C4-2B (cell line): ENCODE measurements at regions not wholly inside any gene's neighbourhood (a gene's known extent, or its start where the extent isn't known, plus 50 kb on each side); places are given as distances from the start of the nearest gene placed in this dataset.
A peak's percentile ranks its signal among the peaks of the same experiment; 100 is the strongest.
"Not testable (repeated sequence)": the region's sequence is repeated elsewhere in the genome, so short reads cannot be mapped to it uniquely, and the experiment has no call there.

Experiments used
- H3K27ac ChIP-seq: fragments of 450-650 bp; 2 replicates; pipeline ENCODE4 v1.5.1; 2017
- CTCF ChIP-seq: fragments of 450-650 bp; conservative IDR thresholded peaks from 2 replicates; pipeline ENCODE4 v1.5.1; 2017; ENCODE audit warnings: mild to moderate bottlenecking
- ZFX ChIP-seq: fragments of 450-650 bp; IDR thresholded peaks from 2 replicates; pipeline ENCODE4 v1.6.1; 2017

DNA sequence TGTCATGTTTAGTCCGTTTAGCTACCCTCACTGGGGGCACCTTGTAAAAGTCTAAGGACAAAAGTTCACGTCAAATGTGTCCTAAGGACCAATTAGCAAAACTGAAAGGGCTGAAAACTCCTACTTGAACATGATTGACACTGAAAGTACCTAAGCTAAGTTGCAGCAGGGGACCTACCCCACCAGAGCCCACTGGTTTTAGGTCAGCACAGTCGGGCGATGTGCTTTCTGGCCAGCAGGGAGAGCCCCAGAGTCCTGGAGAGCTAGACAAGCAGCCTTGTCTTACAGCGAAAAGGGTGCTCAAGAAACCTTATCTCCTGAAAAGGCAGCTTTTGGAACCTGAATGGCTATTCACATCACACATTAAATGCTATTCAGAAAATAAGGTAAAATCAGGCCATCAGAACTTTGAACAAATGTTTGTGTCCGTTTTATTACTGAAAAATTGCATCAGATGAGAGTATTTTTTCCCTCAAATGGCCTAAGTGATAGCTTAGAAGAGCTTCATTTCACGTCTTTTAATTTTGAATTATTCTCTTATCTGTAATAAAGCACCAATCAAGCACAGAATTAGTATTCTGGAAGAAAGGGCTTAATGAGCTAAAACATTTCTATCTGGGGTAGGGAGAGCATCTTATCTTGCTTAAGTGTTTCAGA is 52.2 kb upstream of the MKI67 start:
- H3K27ac ChIP-seq: no peak overlapping the region
- TF ChIP-seq CTCF (peak; percentile 85), ZFX (no peak)

DNA sequence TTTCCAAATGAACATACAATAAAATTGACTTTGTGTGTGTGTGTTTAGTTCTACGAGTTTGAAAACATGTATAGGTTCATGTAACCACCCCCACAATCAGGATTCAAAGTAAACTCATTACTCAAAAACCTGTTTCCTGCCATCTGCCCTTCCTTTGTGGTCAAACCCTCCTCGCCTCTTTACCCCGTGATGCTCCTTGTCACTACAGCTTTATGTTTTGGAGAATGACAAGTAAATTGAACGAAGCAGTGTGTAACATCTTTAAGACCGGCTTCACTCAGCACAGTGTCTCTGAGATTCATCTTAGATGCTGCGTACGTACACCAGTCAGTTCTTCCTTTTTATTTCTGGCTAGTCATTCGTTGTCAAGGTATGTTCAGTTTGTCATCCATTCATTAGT is 54.6 kb upstream of the MKI67 start:
- no peak overlapping the region for H3K27ac ChIP-seq
- TF ChIP-seq ZFX (no peak), CTCF (no peak)

- no peak for TF ChIP-seq CTCF
- H3K27ac ChIP-seq: no peak overlapping the region
Measured at GRCh38 chr10:128185627-128186026, 59.4 kb upstream of the MKI67 start.

DNA sequence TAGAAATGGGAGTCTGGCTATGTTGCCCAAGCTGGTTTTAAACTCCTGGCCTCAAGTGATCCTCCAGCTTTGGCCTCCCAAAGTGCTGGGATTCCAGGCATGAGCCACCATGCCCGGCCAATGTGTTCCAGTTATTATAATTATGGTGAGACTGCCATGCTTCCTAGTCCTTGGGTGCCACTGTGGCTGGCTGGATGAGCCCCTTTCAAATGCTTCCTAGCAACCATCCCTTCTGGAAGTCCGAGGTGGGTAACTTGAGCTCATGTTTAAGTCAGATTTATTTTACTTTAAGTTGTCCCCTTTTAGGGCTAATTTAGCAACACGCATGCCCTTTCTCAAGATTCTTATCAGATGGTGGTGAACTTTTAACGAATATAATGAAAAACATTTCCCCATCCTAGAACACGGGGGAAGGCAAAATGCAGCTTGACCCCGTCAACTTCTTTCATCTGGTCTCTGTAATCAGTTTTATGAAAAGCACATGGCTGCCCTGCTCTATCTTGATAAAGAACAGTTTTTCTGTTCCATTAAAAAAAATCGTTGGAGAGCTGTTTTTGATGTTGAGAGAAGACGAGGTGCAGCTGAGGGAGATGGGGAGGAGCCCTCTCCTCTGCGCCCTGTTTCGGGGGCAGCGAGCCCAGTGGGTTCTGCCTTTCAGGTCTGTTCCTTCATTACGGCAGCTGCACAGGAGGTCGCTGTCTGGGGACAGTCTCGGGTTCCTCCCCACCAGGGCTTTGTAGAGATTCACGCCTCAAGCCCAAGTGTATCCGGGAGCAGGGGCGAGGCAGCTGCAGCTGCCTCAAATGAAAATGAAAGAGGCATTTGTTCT is 61.0 kb upstream of the MKI67 start:
- H3K27ac ChIP-seq: no peak overlapping the region
- TF ChIP-seq CTCF: no peak
- no peak for TF ChIP-seq ZFX

DNA sequence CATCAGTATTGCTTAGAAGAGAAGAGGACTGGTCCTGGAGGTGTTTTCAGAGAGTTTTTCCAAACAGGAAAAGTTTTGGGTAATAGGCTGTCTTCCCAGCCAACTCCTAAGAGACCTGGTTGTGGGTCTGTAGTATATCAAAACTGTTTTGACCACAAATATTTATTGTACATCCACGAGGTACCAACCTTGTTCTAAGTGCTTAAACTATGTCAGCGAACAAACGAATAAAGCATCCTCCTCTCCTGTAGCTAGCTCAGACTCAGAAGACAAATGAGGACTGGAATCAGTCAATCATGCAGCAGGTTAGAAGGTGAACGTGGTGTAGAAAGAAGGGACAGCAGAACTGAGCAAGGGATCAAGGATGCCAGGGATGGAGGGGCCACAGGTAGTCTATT is 61.6 kb upstream of the MKI67 start:
- no peak for TF ChIP-seq ZFX
- no peak for TF ChIP-seq CTCF
- no peak overlapping the region for H3K27ac ChIP-seq

GRCh38 chr10:128189176-128189575 is 63.0 kb upstream of the MKI67 start:
- no peak overlapping the region for H3K27ac ChIP-seq
- TF ChIP-seq ZFX: no peak

- no peak overlapping the region for H3K27ac ChIP-seq
- TF ChIP-seq CTCF (no peak), ZFX (no peak)
Measured at GRCh38 chr10:128191847-128192246, 65.6 kb upstream of the MKI67 start.

GRCh38 chr10:128201826-128202225 is 75.6 kb upstream of the MKI67 start:
- not testable (repeated sequence) for H3K27ac ChIP-seq
